H9 (cell line): ENCODE measurements at regions not wholly inside any gene's neighbourhood (a gene's known extent, or its start where the extent isn't known, plus 50 kb on each side); places are given as distances from the start of the nearest gene placed in this dataset.
A peak's percentile ranks its signal among the peaks of the same experiment; 100 is the strongest.
"Not testable (repeated sequence)": the region's sequence is repeated elsewhere in the genome, so short reads cannot be mapped to it uniquely, and the experiment has no call there.

ENCODE experiments used
- DNase-seq: peaks from one replicate; pipeline ENCODE4 v3.0.0-alpha.2; 2017
- H2AFZ ChIP-seq: one replicate; pipeline ENCODE4 v1.6.1; 2013; ENCODE audit warnings: mild to moderate bottlenecking, low read length, control low read depth, moderate library complexity
- H2AK5ac ChIP-seq: 2 replicates; pipeline ENCODE4 v1.6.1; 2013; ENCODE audit warnings: low read length, control low read depth, mixed read lengths; ENCODE audit not compliant: insufficient read length
- H2BK120ac ChIP-seq: one replicate; pipeline ENCODE4 v1.6.1; 2013; ENCODE audit warnings: low read depth, mild to moderate bottlenecking, low read length, control low read depth, inconsistent platforms; ENCODE audit not compliant: poor library complexity, severe bottlenecking
- H2BK12ac ChIP-seq: 2 replicates; pipeline ENCODE4 v1.6.1; 2013; ENCODE audit warnings: low read length, control low read depth, mixed read lengths, low read depth; ENCODE audit not compliant: insufficient read length
- H2BK15ac ChIP-seq: 2 replicates; pipeline ENCODE4 v1.6.1; 2013; ENCODE audit warnings: low read depth, low read length, control low read depth
- H2BK20ac ChIP-seq: one replicate; pipeline ENCODE4 v1.6.1; 2013; ENCODE audit warnings: low read depth, mild to moderate bottlenecking, low read length, control low read depth, inconsistent platforms; ENCODE audit not compliant: poor library complexity, severe bottlenecking
- H2BK5ac ChIP-seq: 2 replicates; pipeline ENCODE4 v1.6.1; 2013; ENCODE audit warnings: low read length, control low read depth, mixed read lengths; ENCODE audit not compliant: insufficient read length
- H3K14ac ChIP-seq: 2 replicates; pipeline ENCODE4 v1.6.1; 2013; ENCODE audit warnings: low read length, control low read depth; ENCODE audit not compliant: insufficient read depth
- H3K18ac ChIP-seq: 2 replicates; pipeline ENCODE4 v1.6.1; 2013; ENCODE audit warnings: low read depth, mild to moderate bottlenecking, mixed read lengths, low read length, control low read depth; ENCODE audit not compliant: insufficient read length
- H3K23ac ChIP-seq: 2 replicates; pipeline ENCODE4 v1.6.1; 2013; ENCODE audit warnings: low read length, control low read depth, mixed read lengths, low read depth; ENCODE audit not compliant: insufficient read length
- H3K23me2 ChIP-seq: 2 replicates; pipeline ENCODE4 v1.6.1; 2013; ENCODE audit warnings: low read depth, mild to moderate bottlenecking, mixed read lengths, low read length, control low read depth; ENCODE audit not compliant: insufficient read length, poor library complexity, severe bottlenecking
- H3K27ac ChIP-seq: 2 replicates; pipeline ENCODE4 v1.5.1; 2013; ENCODE audit warnings: low read length, control low read depth, mixed read lengths, low read depth; ENCODE audit not compliant: insufficient read length
- H3K27me3 ChIP-seq: 2 replicates; pipeline ENCODE4 v1.6.1; 2013; ENCODE audit warnings: low read length, control low read depth, inconsistent platforms; ENCODE audit not compliant: insufficient read depth
- H3K4ac ChIP-seq: 2 replicates; pipeline ENCODE4 v1.6.1; 2013; ENCODE audit warnings: low read depth, mild to moderate bottlenecking, control low read depth, inconsistent platforms, low read length, moderate library complexity
- H3K4me1 ChIP-seq: 2 replicates; pipeline ENCODE4 v1.6.1; 2013; ENCODE audit warnings: low read length, control low read depth, inconsistent platforms; ENCODE audit not compliant: insufficient read depth
- H3K4me2 ChIP-seq: 2 replicates; pipeline ENCODE4 v1.6.1; 2013; ENCODE audit warnings: low read length, control low read depth, mixed read lengths; ENCODE audit not compliant: insufficient read length, insufficient read depth
- H3K56ac ChIP-seq: 2 replicates; pipeline ENCODE4 v1.6.1; 2013; ENCODE audit warnings: low read depth, mild to moderate bottlenecking, mixed read lengths, low read length, control low read depth; ENCODE audit not compliant: insufficient read length
- H3K79me1 ChIP-seq: 2 replicates; pipeline ENCODE4 v1.6.1; 2013; ENCODE audit warnings: low read depth, mild to moderate bottlenecking, moderate library complexity, low read length, control low read depth, inconsistent platforms; ENCODE audit not compliant: insufficient read depth, poor library complexity, severe bottlenecking
- H3K79me2 ChIP-seq: 2 replicates; pipeline ENCODE4 v1.6.1; 2013; ENCODE audit warnings: low read length, control low read depth, inconsistent platforms; ENCODE audit not compliant: insufficient read depth
- H3K9ac ChIP-seq: 2 replicates; pipeline ENCODE4 v1.6.1; 2013; ENCODE audit warnings: low read length, control low read depth, mixed read lengths; ENCODE audit not compliant: insufficient read length; ENCODE audit errors: extremely low read depth
- H3K9me3 ChIP-seq: one replicate; pipeline ENCODE4 v1.6.1; 2013; ENCODE audit warnings: low read depth, low read length, inconsistent platforms; ENCODE audit not compliant: control insufficient read depth
- H3T11ph ChIP-seq: one replicate; pipeline ENCODE4 v1.6.1; 2013; ENCODE audit warnings: mild to moderate bottlenecking, low read length, control low read depth, inconsistent platforms
- H4K20me1 ChIP-seq: one replicate; pipeline ENCODE4 v1.6.1; 2013; ENCODE audit not compliant: control insufficient read depth, insufficient read length, insufficient read depth
- H4K5ac ChIP-seq: 2 replicates; pipeline ENCODE4 v1.6.1; 2013; ENCODE audit warnings: low read depth, mild to moderate bottlenecking, mixed read lengths, low read length, control low read depth; ENCODE audit not compliant: insufficient read length
- H4K8ac ChIP-seq: replicated peaks from 2 replicates; pipeline ENCODE4 v1.6.1; 2013; ENCODE audit warnings: low read length, control low read depth, mixed read lengths, low read depth; ENCODE audit not compliant: insufficient read length
- H4K91ac ChIP-seq: 2 replicates; pipeline ENCODE4 v1.6.1; 2013; ENCODE audit warnings: low read depth, mild to moderate bottlenecking, moderate library complexity, mixed read lengths, low read length, control low read depth; ENCODE audit not compliant: insufficient read length
- H3K27ac Mint-ChIP-seq, 3 experiments: 2 replicates in 2 of 3; 3 replicates in 1 of 3; pipeline ENCODE4 v1.8.0; 2020 to 2021; ENCODE audit warnings: mixed read lengths in 3 of 3, mild to moderate bottlenecking in 1 of 3, moderate library complexity in 1 of 3
- H3K27me3 Mint-ChIP-seq: 2 replicates; pipeline ENCODE4 v1.8.0; 2021; ENCODE audit warnings: low read depth, mild to moderate bottlenecking, moderate library complexity, mixed read lengths
- H3K36me3 Mint-ChIP-seq, 3 experiments: 2 replicates in 2 of 3; 3 replicates in 1 of 3; pipeline ENCODE4 v1.8.0; 2020 to 2021; ENCODE audit warnings: low read depth in 3 of 3, mixed read lengths in 3 of 3; ENCODE audit not compliant: insufficient read depth in 1 of 3
- H3K4me1 Mint-ChIP-seq, 2 experiments: 2 replicates each; pipeline ENCODE4 v1.8.0; 2020; ENCODE audit warnings: mixed read lengths in 2 of 2
- H3K4me3 Mint-ChIP-seq, 2 experiments: 2 replicates in 1 of 2; 3 replicates in 1 of 2; pipeline ENCODE4 v1.8.0; 2020 to 2021; ENCODE audit warnings: mild to moderate bottlenecking in 2 of 2, mixed read lengths in 2 of 2, moderate library complexity in 1 of 2
- H3K9me3 Mint-ChIP-seq, 2 experiments: 2 replicates in 1 of 2; 3 replicates in 1 of 2; pipeline ENCODE4 v1.8.0; 2020; ENCODE audit warnings: mild to moderate bottlenecking in 2 of 2, mixed read lengths in 2 of 2, moderate library complexity in 1 of 2
- WGBS: extraction: QIAGEN DNeasy Blood & Tissue Kit; methylation state at CpG from one replicate; pipeline ENCODE4 v1.1.7; 2013; ENCODE audit warnings: missing lambda C conversion rate, low lambda C conversion rate, mixed read lengths; ENCODE audit not compliant: insufficient read length; ENCODE audit errors: extremely low coverage; 5-methylcytosine and 5-hydroxymethylcytosine counted together
- TF ChIP-seq, protein P1 (sequence below): fragments of 200-600 bp; sonication (generic); conservative IDR thresholded peaks from 3 replicates; pipeline ENCODE4 v1.8.0; 2021; ENCODE audit warnings: antibody characterized with exemption, mild to moderate bottlenecking

DNA sequence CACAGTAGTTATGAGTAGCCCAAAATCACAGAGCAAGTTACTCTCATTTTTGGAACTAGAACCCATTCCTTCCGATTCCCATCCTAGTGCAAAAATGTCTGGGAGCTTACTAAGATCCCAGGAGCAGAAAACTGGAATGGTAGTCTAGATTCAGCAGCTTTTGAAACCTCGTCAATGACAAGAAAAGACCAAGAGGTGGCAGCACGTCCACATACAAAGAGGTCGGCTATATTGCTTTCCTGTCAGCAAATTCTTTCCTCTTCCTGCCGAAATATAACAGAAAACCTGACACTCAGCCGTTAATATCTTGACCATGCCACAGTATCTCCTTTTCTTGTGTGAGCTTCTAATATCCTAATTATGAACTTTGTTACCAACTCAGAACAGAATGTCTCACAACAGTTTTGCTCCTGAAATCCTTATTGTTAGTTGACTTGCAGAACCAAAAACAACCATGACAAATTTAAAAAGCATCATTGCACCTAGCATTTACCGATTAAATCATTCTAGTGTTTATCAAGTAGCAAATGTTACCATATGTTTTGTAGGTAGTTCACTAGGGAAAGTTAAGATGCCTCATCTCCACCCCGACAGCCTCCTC lies 92.8 kb upstream of the OR9G4 start:
- H3K56ac ChIP-seq = no peak overlapping the region
- no peak overlapping the region for H3K14ac ChIP-seq
- no peak overlapping the region for H2BK12ac ChIP-seq
- no peaks in the 10 kb centered on the region for H3K27me3 ChIP-seq
- peaks cover 0 to 6% (median 0%) of the 10 kb centered on the region in 3 experiments; a peak in 2 of 7 replicates for H3K36me3 Mint-ChIP-seq
- H3K27ac ChIP-seq = no peak overlapping the region
- no peak overlapping the region for H3K27ac Mint-ChIP-seq
- 0 out of 4 replicates have a peak, but pooled peaks cover 0 to 3% of the 10 kb centered on the region in 2 experiments for H3K4me1 Mint-ChIP-seq
- no peak overlapping the region for H2BK5ac ChIP-seq
- TF ChIP-seq, protein P1, sequence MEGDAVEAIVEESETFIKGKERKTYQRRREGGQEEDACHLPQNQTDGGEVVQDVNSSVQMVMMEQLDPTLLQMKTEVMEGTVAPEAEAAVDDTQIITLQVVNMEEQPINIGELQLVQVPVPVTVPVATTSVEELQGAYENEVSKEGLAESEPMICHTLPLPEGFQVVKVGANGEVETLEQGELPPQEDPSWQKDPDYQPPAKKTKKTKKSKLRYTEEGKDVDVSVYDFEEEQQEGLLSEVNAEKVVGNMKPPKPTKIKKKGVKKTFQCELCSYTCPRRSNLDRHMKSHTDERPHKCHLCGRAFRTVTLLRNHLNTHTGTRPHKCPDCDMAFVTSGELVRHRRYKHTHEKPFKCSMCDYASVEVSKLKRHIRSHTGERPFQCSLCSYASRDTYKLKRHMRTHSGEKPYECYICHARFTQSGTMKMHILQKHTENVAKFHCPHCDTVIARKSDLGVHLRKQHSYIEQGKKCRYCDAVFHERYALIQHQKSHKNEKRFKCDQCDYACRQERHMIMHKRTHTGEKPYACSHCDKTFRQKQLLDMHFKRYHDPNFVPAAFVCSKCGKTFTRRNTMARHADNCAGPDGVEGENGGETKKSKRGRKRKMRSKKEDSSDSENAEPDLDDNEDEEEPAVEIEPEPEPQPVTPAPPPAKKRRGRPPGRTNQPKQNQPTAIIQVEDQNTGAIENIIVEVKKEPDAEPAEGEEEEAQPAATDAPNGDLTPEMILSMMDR = peak; percentile 83
- no peak overlapping the region for H3K23ac ChIP-seq
- H3K18ac ChIP-seq = no peak overlapping the region
- H3K4me3 Mint-ChIP-seq = no peak overlapping the region
- no peak overlapping the region for H2BK20ac ChIP-seq
- H2BK15ac ChIP-seq = no peak overlapping the region
- no peak overlapping the region for H2AK5ac ChIP-seq
- peak; percentile 45 for DNase-seq
- no peak overlapping the region for H3T11ph ChIP-seq
- H4K20me1 ChIP-seq = no peaks in the 10 kb centered on the region
- no peaks in the 10 kb centered on the region for H3K27me3 Mint-ChIP-seq
- no peak overlapping the region for H4K91ac ChIP-seq
- H3K9me3 Mint-ChIP-seq = peaks cover 0 to 12% of the 10 kb centered on the region in 2 experiments; a peak in 4 of 5 replicates
- H3K79me1 ChIP-seq = no peaks in the 10 kb centered on the region
- no peak overlapping the region for H4K5ac ChIP-seq
- H3K79me2 ChIP-seq = no peaks in the 10 kb centered on the region
- no peak overlapping the region for H3K4me2 ChIP-seq
- no peaks in the 10 kb centered on the region for H3K9me3 ChIP-seq
- no peak overlapping the region for H2AFZ ChIP-seq
- WGBS = no CpG with 5 or more reads among the region's 8 CpGs
- H3K4ac ChIP-seq = no peak overlapping the region
- no peaks in the 10 kb centered on the region for H3K23me2 ChIP-seq
- no peaks in the 10 kb centered on the region for H3K4me1 ChIP-seq
- no peak overlapping the region for H4K8ac ChIP-seq
- H3K9ac ChIP-seq = no peak overlapping the region
- H2BK120ac ChIP-seq = no peak overlapping the region

DNA sequence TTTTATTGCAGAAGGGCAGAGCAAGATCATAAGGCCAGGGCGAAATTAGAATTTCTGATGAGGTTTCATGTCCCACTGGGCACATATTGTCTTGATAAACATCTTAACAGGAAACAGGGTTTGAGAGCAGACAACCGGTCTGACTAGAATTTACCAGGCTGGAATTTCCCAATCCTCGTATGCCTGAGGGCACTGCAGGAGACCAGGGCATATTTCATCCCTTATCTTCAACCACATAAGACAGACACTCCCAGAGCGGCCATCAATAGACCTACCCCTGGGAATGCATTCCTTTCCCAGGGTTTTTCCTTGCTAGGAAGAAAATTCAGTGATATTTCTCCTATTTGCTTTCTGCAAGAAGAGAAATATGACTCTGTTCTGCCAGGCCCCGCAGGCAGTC lies 78.9 kb upstream of the OR9G4 start:
- not testable (repeated sequence) for H2BK20ac ChIP-seq, H3K79me1 ChIP-seq, H2AK5ac ChIP-seq, H4K20me1 ChIP-seq, H3T11ph ChIP-seq, H3K9me3 ChIP-seq, H3K4me3 Mint-ChIP-seq, H4K5ac ChIP-seq, H3K27me3 ChIP-seq, DNase-seq, H3K23ac ChIP-seq, H4K8ac ChIP-seq, H3K4me2 ChIP-seq, H2BK15ac ChIP-seq, H3K56ac ChIP-seq, H3K23me2 ChIP-seq, H3K79me2 ChIP-seq, H3K18ac ChIP-seq, H3K9ac ChIP-seq, H4K91ac ChIP-seq, H2BK12ac ChIP-seq, H3K4me1 Mint-ChIP-seq, H3K4me1 ChIP-seq, H3K27ac ChIP-seq, H3K27ac Mint-ChIP-seq, H3K4ac ChIP-seq, H2BK120ac ChIP-seq, H3K27me3 Mint-ChIP-seq, H2BK5ac ChIP-seq, H2AFZ ChIP-seq, H3K14ac ChIP-seq
- Mint-ChIP-seq H3K9me3 (peaks cover 39 to 53% of the 10 kb centered on the region in 2 experiments), H3K36me3 (peaks cover 7 to 36% (median 26%) of the 10 kb centered on the region in 3 experiments)
- no CpG with 5 or more reads among the region's 5 CpGs for WGBS
